ENCODE measurements at regions not wholly inside any gene's neighbourhood (a gene's known extent, or its start where the extent isn't known, plus 50 kb on each side); places are given as distances from the start of the nearest gene placed in this dataset.

DNA sequence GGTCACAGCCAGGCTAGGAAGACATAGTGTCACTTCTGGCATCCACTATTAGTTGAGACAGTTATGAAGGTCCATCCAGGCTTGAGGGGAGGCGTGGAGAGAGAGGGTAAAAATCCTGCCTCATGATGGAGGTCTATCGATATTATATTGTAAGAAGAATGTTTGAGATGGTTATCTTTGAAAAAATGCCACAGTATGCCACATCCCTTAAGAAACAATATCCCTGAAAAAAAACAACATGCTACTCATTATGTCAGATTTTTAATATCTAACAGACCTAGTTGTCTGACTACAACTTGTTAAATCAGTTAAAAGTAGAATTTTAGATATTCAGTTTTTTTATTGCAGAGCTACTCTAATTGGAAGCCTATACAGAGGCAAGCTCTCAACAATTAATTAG, 121.7 kb upstream of the SLC5A12 start:
- H3K4me2 ChIP-seq (ENCODE audit: low read length): no peak overlapping the region
- no peak overlapping the region for H3K27ac ChIP-seq (ENCODE audit: low read depth, low read length, poor library complexity, severe bottlenecking)
- no peaks in the 10 kb centered on the region for H3K9me2 ChIP-seq (ENCODE audit: low read depth, low read length)
- no peaks in the 10 kb centered on the region for H3K36me3 ChIP-seq (ENCODE audit: insufficient read depth, low read length)
- TF ChIP-seq, protein P1, sequence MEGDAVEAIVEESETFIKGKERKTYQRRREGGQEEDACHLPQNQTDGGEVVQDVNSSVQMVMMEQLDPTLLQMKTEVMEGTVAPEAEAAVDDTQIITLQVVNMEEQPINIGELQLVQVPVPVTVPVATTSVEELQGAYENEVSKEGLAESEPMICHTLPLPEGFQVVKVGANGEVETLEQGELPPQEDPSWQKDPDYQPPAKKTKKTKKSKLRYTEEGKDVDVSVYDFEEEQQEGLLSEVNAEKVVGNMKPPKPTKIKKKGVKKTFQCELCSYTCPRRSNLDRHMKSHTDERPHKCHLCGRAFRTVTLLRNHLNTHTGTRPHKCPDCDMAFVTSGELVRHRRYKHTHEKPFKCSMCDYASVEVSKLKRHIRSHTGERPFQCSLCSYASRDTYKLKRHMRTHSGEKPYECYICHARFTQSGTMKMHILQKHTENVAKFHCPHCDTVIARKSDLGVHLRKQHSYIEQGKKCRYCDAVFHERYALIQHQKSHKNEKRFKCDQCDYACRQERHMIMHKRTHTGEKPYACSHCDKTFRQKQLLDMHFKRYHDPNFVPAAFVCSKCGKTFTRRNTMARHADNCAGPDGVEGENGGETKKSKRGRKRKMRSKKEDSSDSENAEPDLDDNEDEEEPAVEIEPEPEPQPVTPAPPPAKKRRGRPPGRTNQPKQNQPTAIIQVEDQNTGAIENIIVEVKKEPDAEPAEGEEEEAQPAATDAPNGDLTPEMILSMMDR (IDR thresholded peaks at IDR 0.05; ENCODE audit: low read length): no peak
- TF ChIP-seq EZH2 (IDR thresholded peaks at IDR 0.05; ENCODE audit: borderline replicate concordance, low read length): no peak
- no peaks in the 10 kb centered on the region for H3K9me3 ChIP-seq (ENCODE audit: low read length)
- no peaks in the 10 kb centered on the region for H3K79me2 ChIP-seq (ENCODE audit: insufficient read depth, low read length)
- H3K9ac ChIP-seq (ENCODE audit: low read length): no peak overlapping the region
- H2AFZ ChIP-seq (ENCODE audit: low read length): no peak overlapping the region
- no peaks in the 10 kb centered on the region for H4K20me1 ChIP-seq (ENCODE audit: insufficient read depth, low read length)
- no peaks in the 10 kb centered on the region for H3K27me3 ChIP-seq (ENCODE audit: insufficient read depth, low read length)
- H3F3A ChIP-seq (ENCODE audit: insufficient read depth, low read length): no peaks in the 10 kb centered on the region
- peaks cover 22% of the 10 kb centered on the region for H3K4me1 ChIP-seq (ENCODE audit: insufficient read depth, low read length, severe bottlenecking)
- H3K4me3 ChIP-seq (ENCODE audit: low read depth, low read length, poor library complexity, severe bottlenecking): no peak overlapping the region

DNA sequence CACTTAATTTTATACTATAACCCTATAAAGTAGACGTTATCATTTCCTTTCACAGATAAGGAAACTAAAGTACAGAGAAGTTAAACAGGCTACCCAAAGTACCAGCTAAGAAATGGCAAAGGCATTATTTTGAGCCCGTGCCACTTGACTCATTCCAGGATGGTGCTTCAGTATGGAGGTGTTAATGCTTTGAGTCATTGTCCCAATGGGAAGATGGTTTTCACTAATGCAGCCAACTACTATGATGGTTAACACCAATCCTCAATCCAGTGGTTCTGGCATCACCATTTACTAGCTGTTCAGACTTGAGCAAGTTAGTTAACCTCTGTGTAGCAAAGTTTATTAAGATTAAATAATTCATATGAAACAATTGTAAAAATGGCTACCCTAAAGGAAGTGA, 123.1 kb upstream of the SLC5A12 start:
- Histone ChIP-seq H3K27me3 (ENCODE audit: insufficient read depth, low read length) (no peaks in the 10 kb centered on the region), H3K9me2 (ENCODE audit: low read depth, low read length) (no peaks in the 10 kb centered on the region), H3K36me3 (ENCODE audit: insufficient read depth, low read length) (no peaks in the 10 kb centered on the region), H3K79me2 (ENCODE audit: insufficient read depth, low read length) (no peaks in the 10 kb centered on the region), H4K20me1 (ENCODE audit: insufficient read depth, low read length) (no peaks in the 10 kb centered on the region), H3K4me2 (ENCODE audit: low read length) (no peak overlapping the region), H2AFZ (ENCODE audit: low read length) (no peak overlapping the region), H3F3A (ENCODE audit: insufficient read depth, low read length) (no peaks in the 10 kb centered on the region), H3K9me3 (ENCODE audit: low read length) (no peaks in the 10 kb centered on the region), H3K27ac (ENCODE audit: low read depth, low read length, poor library complexity, severe bottlenecking) (no peak overlapping the region), H3K9ac (ENCODE audit: low read length) (no peak overlapping the region), H3K4me1 (ENCODE audit: insufficient read depth, low read length, severe bottlenecking) (peaks cover 37% of the 10 kb centered on the region), H3K4me3 (ENCODE audit: low read depth, low read length, poor library complexity, severe bottlenecking) (no peak overlapping the region)
- TF ChIP-seq, protein P1 (IDR thresholded peaks at IDR 0.05; ENCODE audit: low read length): no peak
- no peak for TF ChIP-seq EZH2 (IDR thresholded peaks at IDR 0.05; ENCODE audit: borderline replicate concordance, low read length)

DNA sequence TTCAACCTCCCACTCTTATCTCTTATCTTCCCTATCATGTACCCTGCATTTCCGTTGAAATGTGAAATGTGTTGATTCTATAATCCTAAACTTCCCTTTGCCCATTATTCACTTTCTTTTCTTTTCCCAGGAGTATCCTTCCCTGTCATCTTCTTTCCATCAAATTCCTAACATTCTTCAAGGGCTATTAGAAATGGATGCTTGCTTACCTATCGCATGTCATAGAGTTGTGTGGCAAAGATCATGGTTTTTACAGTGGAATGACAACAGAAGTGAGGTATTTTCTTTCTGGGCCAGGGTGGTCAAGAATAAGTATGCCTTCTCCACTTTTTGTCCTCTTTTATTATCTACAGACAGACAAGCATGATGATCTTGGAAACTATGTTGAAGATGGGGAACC, 124.4 kb upstream of the SLC5A12 start:
- Histone ChIP-seq H3K9me2 (ENCODE audit: low read depth, low read length) (no peaks in the 10 kb centered on the region), H3K9ac (ENCODE audit: low read length) (no peak overlapping the region), H3K27me3 (ENCODE audit: insufficient read depth, low read length) (no peaks in the 10 kb centered on the region), H3K36me3 (ENCODE audit: insufficient read depth, low read length) (no peaks in the 10 kb centered on the region), H3K4me1 (ENCODE audit: insufficient read depth, low read length, severe bottlenecking) (peaks cover 49% of the 10 kb centered on the region), H3F3A (ENCODE audit: insufficient read depth, low read length) (no peaks in the 10 kb centered on the region), H3K27ac (ENCODE audit: low read depth, low read length, poor library complexity, severe bottlenecking) (no peak overlapping the region), H2AFZ (ENCODE audit: low read length) (no peak overlapping the region), H4K20me1 (ENCODE audit: insufficient read depth, low read length) (no peaks in the 10 kb centered on the region), H3K4me3 (ENCODE audit: low read depth, low read length, poor library complexity, severe bottlenecking) (no peak overlapping the region), H3K4me2 (ENCODE audit: low read length) (no peak overlapping the region), H3K79me2 (ENCODE audit: insufficient read depth, low read length) (no peaks in the 10 kb centered on the region), H3K9me3 (ENCODE audit: low read length) (no peaks in the 10 kb centered on the region)
- TF ChIP-seq, protein P1 (IDR thresholded peaks at IDR 0.05; ENCODE audit: low read length): no peak
- no peak for TF ChIP-seq EZH2 (IDR thresholded peaks at IDR 0.05; ENCODE audit: borderline replicate concordance, low read length)
